Posterior vena cava (tissue), 2 donors: ENCODE measurements at regions not wholly inside any gene's neighbourhood (a gene's known extent, or its start where the extent isn't known, plus 50 kb on each side); places are given as distances from the start of the nearest gene placed in this dataset.

Source experiments
- DNase-seq: peaks from one replicate; pipeline ENCODE4 v3.0.0-alpha.2; 2020; ENCODE audit warnings: low spot score
- intact Hi-C, 2 donors: fragments of 100-400 bp; cut with DNase I; formaldehyde crosslinking; loops; one replicate each; pipeline versions ENCODE4 v1.14.1 to v1.14.2; 2022 to 2023
- donor health status: DM: yes; HTN: yes; CAD: no.
- donor health status: DM: yes; HTN: yes; CAD: no.

GRCh38 chr6:113313841-113314240 lies 543.3 kb upstream of the MARCKS start:
- intact Hi-C loops: no loop called here
- no peak for DNase-seq

GRCh38 chr6:113315165-113315564 lies 542.0 kb upstream of the MARCKS start:
- intact Hi-C loops: no loop called here
- no peak for DNase-seq

- intact Hi-C loops: no loop called here
Measured at GRCh38 chr6:113315879-113316278, 541.3 kb upstream of the MARCKS start.

GRCh38 chr6:113317442-113317841 lies 539.7 kb upstream of the MARCKS start:
- intact Hi-C loops: no loop called here
- DNase-seq: no peak

More at GRCh38 chr6:113315879-113316278, 541.3 kb upstream of the MARCKS start:
- DNase-seq: no peak

- DNase-seq: no peak
- intact Hi-C loops: no loop called here
Measured at GRCh38 chr6:113317891-113318574, 539.1 kb upstream of the MARCKS start.

GRCh38 chr6:113318575-113318917 lies 538.6 kb upstream of the MARCKS start:
- DNase-seq: no peak
- intact Hi-C loops: no loop called here

GRCh38 chr6:113320653-113321052 lies 536.5 kb upstream of the MARCKS start:
- DNase-seq: no peak
- intact Hi-C loops: no loop called here

- intact Hi-C loops: no loop called here
- no peak for DNase-seq
Measured at GRCh38 chr6:113326781-113327180, 530.4 kb upstream of the MARCKS start.

- intact Hi-C loops: no loop called here
- no peak for DNase-seq
Measured at GRCh38 chr6:113328886-113329381, 528.2 kb upstream of the MARCKS start.

- DNase-seq: no peak
- intact Hi-C loops: no loop called here
Measured at GRCh38 chr6:113329942-113330635, 527.1 kb upstream of the MARCKS start.

- intact Hi-C loops: no loop called here
- DNase-seq: no peak
Measured at GRCh38 chr6:113330636-113330946, 526.6 kb upstream of the MARCKS start.

GRCh38 chr6:113331021-113331420 lies 526.1 kb upstream of the MARCKS start:
- no peak for DNase-seq
- intact Hi-C loops: no loop called here

GRCh38 chr6:113338644-113339043 lies 518.5 kb upstream of the MARCKS start:
- intact Hi-C loops: no loop called here
- DNase-seq: no peak

GRCh38 chr6:113339209-113339608 lies 517.9 kb upstream of the MARCKS start:
- intact Hi-C loops: no loop called here
- no peak for DNase-seq

GRCh38 chr6:113340371-113340770 lies 516.8 kb upstream of the MARCKS start:
- no peak for DNase-seq
- intact Hi-C loops: no loop called here

GRCh38 chr6:113343940-113344339 lies 513.2 kb upstream of the MARCKS start:
- intact Hi-C loops: no loop called here
- no peak for DNase-seq

GRCh38 chr6:113344969-113345368 lies 512.2 kb upstream of the MARCKS start:
- DNase-seq: no peak
- intact Hi-C loops: no loop called here

- DNase-seq: no peak
- intact Hi-C loops: no loop called here
Measured at GRCh38 chr6:113347436-113347835, 509.7 kb upstream of the MARCKS start.

- intact Hi-C loops: no loop called here
- DNase-seq: no peak
Measured at GRCh38 chr6:113350461-113350860, 506.7 kb upstream of the MARCKS start.

- intact Hi-C loops: no loop called here
- no peak for DNase-seq
Measured at GRCh38 chr6:113351173-113351834, 505.8 kb upstream of the MARCKS start.
